HEK293 (cell line): ENCODE measurements at regions not wholly inside any gene's neighbourhood (a gene's known extent, or its start where the extent isn't known, plus 50 kb on each side); places are given as distances from the start of the nearest gene placed in this dataset.

Experiments
- CTCF ChIA-PET: fragments of 350-600 bp; formaldehyde crosslinking; extraction: SDS; loops from one replicate; lab custom pipeline; 2021; ENCODE audit warnings: antibody characterized with exemption; lab: Yijun Ruan, JAX
- POLR2A ChIA-PET: fragments of 300-600 bp; formaldehyde crosslinking; extraction: SDS; loops from one replicate; lab custom pipeline; 2020; ENCODE audit warnings: antibody characterized with exemption, inconsistent platforms; lab: Yijun Ruan, JAX
- H3K27ac ChIP-seq: fragments of 200-500 bp; sonication (Bioruptor generic); 2 replicates; pipeline ENCODE4 v1.5.1; 2014; ENCODE audit warnings: low read depth, low read length, control low read depth, inconsistent platforms; ENCODE audit errors: extremely low read depth
- H3K36me3 ChIP-seq, 2 experiments: fragments of 200-500 bp in 1 of 2; sonication (Bioruptor generic) in 1 of 2; 1 replicate in 1 of 2; 2 replicates in 1 of 2; pipeline ENCODE4 v1.5.1; 2014 to 2017; ENCODE audit warnings: inconsistent platforms in 2 of 2, low read length in 2 of 2; ENCODE audit not compliant: control insufficient read depth in 2 of 2, insufficient read depth in 1 of 2
- H3K4me1 ChIP-seq: fragments of 200-500 bp; sonication (Bioruptor generic); 2 replicates; pipeline ENCODE4 v1.5.1; 2014; ENCODE audit warnings: mild to moderate bottlenecking, low read length, inconsistent platforms; ENCODE audit not compliant: control insufficient read depth, insufficient read depth
- H3K4me3 ChIP-seq: 2 replicates; pipeline ENCODE4 v1.5.1; 2011; ENCODE audit warnings: low read depth, mild to moderate bottlenecking, control low read depth, low read length, moderate library complexity
- H3K9me3 ChIP-seq: fragments of 200-500 bp; sonication (Bioruptor generic); 2 replicates; pipeline ENCODE4 v1.5.1; 2014; ENCODE audit warnings: low read depth, low read length, inconsistent platforms; ENCODE audit not compliant: control insufficient read depth, insufficient read depth
- EGR2 ChIP-seq: fragments of 450-650 bp; formaldehyde crosslinking; IDR thresholded peaks from 2 replicates; pipeline ENCODE4 v1.5.1; 2016; ENCODE audit warnings: low read depth, missing biosample characterization, missing genetic modification characterization
- HOXC10 ChIP-seq: sonication (generic); formaldehyde crosslinking; IDR thresholded peaks from 2 replicates; pipeline ENCODE4 v1.8.1; 2023; ENCODE audit warnings: mild to moderate bottlenecking, missing genetic modification reagents
- KLF1 ChIP-seq: fragments of 450-650 bp; formaldehyde crosslinking; IDR thresholded peaks from 2 replicates; pipeline ENCODE4 v1.5.1; 2016; ENCODE audit warnings: missing biosample characterization, missing genetic modification characterization
- SCRT2 ChIP-seq: fragments of 450-650 bp; formaldehyde crosslinking; IDR thresholded peaks from 2 replicates; pipeline ENCODE4 v1.5.1; 2016; ENCODE audit warnings: missing biosample characterization, missing genetic modification characterization
- SP2 ChIP-seq: fragments of 450-650 bp; formaldehyde crosslinking; IDR thresholded peaks from 2 replicates; pipeline ENCODE4 v1.5.1; 2016; ENCODE audit warnings: missing biosample characterization, missing genetic modification characterization
- WT1 ChIP-seq: fragments of 450-650 bp; formaldehyde crosslinking; IDR thresholded peaks from 2 replicates; pipeline ENCODE4 v1.5.1; 2016; ENCODE audit warnings: missing biosample characterization, missing genetic modification characterization
- ZBTB1 ChIP-seq: fragments of 450-650 bp; formaldehyde crosslinking; IDR thresholded peaks from 2 replicates; pipeline ENCODE4 v1.5.1; 2016; ENCODE audit warnings: missing biosample characterization, missing genetic modification characterization
- ZFHX2 ChIP-seq: fragments of 450-650 bp; formaldehyde crosslinking; conservative IDR thresholded peaks from 2 replicates; pipeline ENCODE4 v1.5.1; 2016; ENCODE audit warnings: missing biosample characterization, missing genetic modification characterization
- ZNF114 ChIP-seq: fragments of 450-650 bp; formaldehyde crosslinking; IDR thresholded peaks from 2 replicates; pipeline ENCODE4 v1.5.0; 2017; ENCODE audit warnings: missing biosample characterization, missing genetic modification characterization
- ZNF175 ChIP-seq: fragments of 450-650 bp; formaldehyde crosslinking; IDR thresholded peaks from 2 replicates; pipeline ENCODE4 v1.5.1; 2016; ENCODE audit warnings: missing biosample characterization, missing genetic modification characterization
- ZNF184 ChIP-seq: fragments of 450-650 bp; IDR thresholded peaks from 2 replicates; pipeline ENCODE4 v1.5.1; 2018; ENCODE audit warnings: missing biosample characterization, mild to moderate bottlenecking, missing genetic modification characterization
- ZNF221 ChIP-seq: fragments of 450-650 bp; formaldehyde crosslinking; IDR thresholded peaks from 2 replicates; pipeline ENCODE4 v1.5.1; 2017; ENCODE audit warnings: missing biosample characterization, missing genetic modification characterization, borderline replicate concordance
- ZNF266 ChIP-seq: fragments of 450-650 bp; formaldehyde crosslinking; IDR thresholded peaks from 2 replicates; pipeline ENCODE4 v1.5.1; 2016; ENCODE audit warnings: missing biosample characterization, missing genetic modification characterization, low read depth
- ZNF280D ChIP-seq: fragments of 450-650 bp; formaldehyde crosslinking; IDR thresholded peaks from 2 replicates; pipeline ENCODE4 v1.5.1; 2016; ENCODE audit warnings: missing biosample characterization, missing genetic modification characterization
- ZNF416 ChIP-seq: fragments of 450-650 bp; formaldehyde crosslinking; IDR thresholded peaks from 2 replicates; pipeline ENCODE4 v1.5.1; 2016; ENCODE audit warnings: missing biosample characterization, missing genetic modification characterization
- ZNF548 ChIP-seq: fragments of 450-650 bp; formaldehyde crosslinking; IDR thresholded peaks from 2 replicates; pipeline ENCODE4 v1.5.1; 2016; ENCODE audit warnings: missing biosample characterization, missing genetic modification characterization
- ZNF558 ChIP-seq: fragments of 450-650 bp; formaldehyde crosslinking; IDR thresholded peaks from 2 replicates; pipeline ENCODE4 v1.5.1; 2016; ENCODE audit warnings: missing biosample characterization, missing genetic modification characterization
- ZNF560 ChIP-seq: fragments of 450-650 bp; formaldehyde crosslinking; IDR thresholded peaks from 2 replicates; pipeline ENCODE4 v1.5.1; 2017; ENCODE audit warnings: missing biosample characterization, missing genetic modification characterization, borderline replicate concordance
- ZNF623 ChIP-seq: fragments of 450-650 bp; formaldehyde crosslinking; IDR thresholded peaks from 2 replicates; pipeline ENCODE4 v1.5.1; 2016; ENCODE audit warnings: missing biosample characterization, missing genetic modification characterization
- ZNF664 ChIP-seq: fragments of 450-650 bp; formaldehyde crosslinking; IDR thresholded peaks from 2 replicates; pipeline ENCODE4 v1.5.1; 2016; ENCODE audit warnings: missing biosample characterization, missing genetic modification characterization
- ZNF777 ChIP-seq: fragments of 450-650 bp; formaldehyde crosslinking; IDR thresholded peaks from 2 replicates; pipeline ENCODE4 v1.5.1; 2017; ENCODE audit warnings: missing biosample characterization, missing genetic modification characterization, borderline replicate concordance
- ZNF843 ChIP-seq: fragments of 450-650 bp; formaldehyde crosslinking; IDR thresholded peaks from 2 replicates; pipeline ENCODE4 v1.5.1; 2016; ENCODE audit warnings: missing biosample characterization, missing genetic modification characterization
- ZSCAN23 ChIP-seq: fragments of 450-650 bp; formaldehyde crosslinking; IDR thresholded peaks from 2 replicates; pipeline ENCODE4 v1.5.1; 2016; ENCODE audit warnings: missing biosample characterization, missing genetic modification characterization
- ZSCAN30 ChIP-seq: fragments of 450-650 bp; IDR thresholded peaks from 2 replicates; pipeline ENCODE4 v1.5.1; 2018; ENCODE audit warnings: missing biosample characterization, mild to moderate bottlenecking, missing genetic modification characterization, moderate library complexity

- no peak for TF ChIP-seq ZNF280D (tag by site-specific recombination)
- no peak for TF ChIP-seq ZBTB1
- no peak for TF ChIP-seq ZNF558
- TF ChIP-seq SCRT2 (tag by site-specific recombination), result no peak
- no peak for TF ChIP-seq ZNF184 (tag by site-specific recombination)
- no peak for TF ChIP-seq ZNF416
- no peak for TF ChIP-seq ZNF266 (tag by site-specific recombination)
- TF ChIP-seq HOXC10, result no peak
- TF ChIP-seq ZNF114, result no peak
- TF ChIP-seq, all 188 proteins: peak for 0
These were observed 140.8 kb upstream of the GRB10 start (continued) for GRCh38 chr7:50923476-50923875.

GRCh38 chr7:50921114-50921813 is 138.6 kb upstream of the GRB10 start:
- Histone ChIP-seq H3K4me3 (no peak overlapping the region), H3K36me3 (no peaks in the 10 kb centered on the region), H3K27ac (no peak overlapping the region), H3K9me3 (no peaks in the 10 kb centered on the region), H3K4me1 (no peaks in the 10 kb centered on the region)
- CTCF ChIA-PET, result no interaction called here
- 0 out of 2 replicates have a peak, but pooled peaks have one; percentile 32 for TF ChIP-seq EGR2
- no peak for TF ChIP-seq ZNF548 (tag by site-specific recombination)
- peak; percentile 34 for TF ChIP-seq ZFHX2 (tag by site-specific recombination)
- POLR2A ChIA-PET, result no interaction called here

DNA sequence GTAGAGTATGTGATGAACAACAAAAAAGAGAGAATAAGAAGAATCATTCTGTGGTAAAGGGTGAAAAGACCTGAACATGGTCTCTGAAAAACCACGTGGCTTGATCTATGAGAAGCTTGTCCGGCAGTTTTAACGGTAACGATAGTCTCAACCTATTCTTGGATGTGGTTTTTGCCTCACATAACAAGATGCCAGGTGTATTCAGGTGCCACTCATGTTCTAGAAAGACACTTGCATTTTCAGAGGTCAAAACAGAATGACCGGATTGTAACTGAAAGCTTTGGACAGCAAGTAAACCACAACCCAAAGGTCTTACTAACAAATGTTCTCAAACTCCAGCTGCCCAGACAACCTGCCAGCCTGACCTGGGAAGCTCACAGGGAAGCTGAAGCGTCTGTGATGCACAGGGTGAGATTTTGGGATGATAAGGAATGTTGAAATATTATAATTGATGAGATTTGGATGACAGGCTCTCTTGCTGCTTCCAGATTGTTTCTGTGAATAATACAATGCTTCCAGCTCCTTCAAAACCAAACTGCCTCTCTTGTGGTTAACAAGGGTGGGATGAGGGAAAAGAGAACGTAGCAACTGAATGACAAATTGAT is 137.4 kb upstream of the GRB10 start:
- ChIA-PET POLR2A (no interaction called here), CTCF (no interaction called here)
- Histone ChIP-seq H3K4me1 (no peaks in the 10 kb centered on the region), H3K27ac (no peak overlapping the region), H3K36me3 (no peaks in the 10 kb centered on the region), H3K9me3 (no peaks in the 10 kb centered on the region), H3K4me3 (no peak overlapping the region)
- TF ChIP-seq ZNF114 (no peak), WT1 (tag by site-specific recombination) (no peak)

- no peaks in the 10 kb centered on the region for H3K36me3 ChIP-seq
- H3K4me3 ChIP-seq, result no peak overlapping the region
- TF ChIP-seq ZSCAN23 (tag by site-specific recombination) (no peak), ZNF843 (tag by site-specific recombination) (no peak), KLF1 (tag by site-specific recombination) (no peak), ZNF221 (tag by site-specific recombination) (no peak), ZNF623 (tag by site-specific recombination) (no peak), ZNF777 (no peak), ZNF175 (no peak), ZNF664 (no peak), SP2 (tag by site-specific recombination) (no peak), ZSCAN30 (tag by site-specific recombination) (no peak), ZNF560 (no peak)
- ChIA-PET CTCF (no interaction called here), POLR2A (no interaction called here)
- H3K27ac ChIP-seq, result no peak overlapping the region
- H3K9me3 ChIP-seq, result no peaks in the 10 kb centered on the region
- no peaks in the 10 kb centered on the region for H3K4me1 ChIP-seq
These were observed 132.9 kb upstream of the GRB10 start for GRCh38 chr7:50915621-50916020.
